HG02571 (cell line): ENCODE measurements at regions not wholly inside any gene's neighbourhood (a gene's known extent, or its start where the extent isn't known, plus 50 kb on each side); places are given as distances from the start of the nearest gene placed in this dataset.
"Not testable (repeated sequence)": the region's sequence is repeated elsewhere in the genome, so short reads cannot be mapped to it uniquely, and the experiment has no call there.

Experiments used
- ATAC-seq: cut with Tn5 transposase; IDR thresholded peaks from one replicate; pipeline ENCODE4 v1.9.1; 2021; ENCODE audit warnings: mild to moderate bottlenecking, moderate library complexity; ENCODE audit not compliant: unreplicated experiment

- no peak for ATAC-seq
Measured at GRCh38 chr10:8817299-8817698, 762.8 kb downstream of the GATA3 start.

DNA sequence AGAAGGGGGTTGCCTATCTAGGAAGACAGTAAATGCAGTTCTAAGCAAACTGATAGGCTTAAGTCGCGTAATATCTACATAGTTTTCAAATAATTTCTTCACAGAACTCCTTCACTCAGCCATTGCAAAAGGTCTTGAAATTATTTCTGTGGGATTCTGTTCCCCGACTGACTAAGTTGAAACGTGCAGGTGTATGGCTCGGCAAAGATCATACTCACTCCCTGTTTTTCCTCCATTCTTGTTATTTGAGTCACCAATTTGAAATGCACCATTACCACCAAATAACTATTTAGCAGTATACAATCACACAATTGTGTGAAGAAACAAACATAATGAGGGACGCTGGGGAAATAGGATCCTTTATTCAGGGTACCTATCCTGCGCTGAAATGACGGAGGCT is 771.1 kb downstream of the GATA3 start:
- no peak for ATAC-seq

- no peak for ATAC-seq
Measured at GRCh38 chr10:8829592-8829991, 775.1 kb downstream of the GATA3 start.

- ATAC-seq: no peak
Measured at GRCh38 chr10:8830048-8830447, 775.6 kb downstream of the GATA3 start.

DNA sequence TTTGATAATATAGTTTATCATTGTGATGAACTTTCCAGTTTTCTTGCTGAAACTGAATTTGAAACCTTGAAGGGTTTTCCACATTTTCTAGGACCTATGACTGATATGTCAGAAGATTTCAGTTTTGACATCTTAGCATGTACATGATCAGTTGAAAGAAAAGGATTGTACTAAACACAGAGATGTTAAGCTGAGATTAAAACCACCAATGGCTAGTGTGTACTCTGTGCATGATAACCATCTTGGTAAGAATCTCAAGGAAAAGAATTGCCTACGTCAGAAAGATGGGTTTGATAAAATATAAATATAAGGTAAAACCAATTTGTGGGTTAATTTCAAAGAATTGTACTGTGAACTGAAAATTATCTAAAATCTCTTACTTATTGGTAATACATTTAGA is 776.4 kb downstream of the GATA3 start:
- ATAC-seq: no peak

DNA sequence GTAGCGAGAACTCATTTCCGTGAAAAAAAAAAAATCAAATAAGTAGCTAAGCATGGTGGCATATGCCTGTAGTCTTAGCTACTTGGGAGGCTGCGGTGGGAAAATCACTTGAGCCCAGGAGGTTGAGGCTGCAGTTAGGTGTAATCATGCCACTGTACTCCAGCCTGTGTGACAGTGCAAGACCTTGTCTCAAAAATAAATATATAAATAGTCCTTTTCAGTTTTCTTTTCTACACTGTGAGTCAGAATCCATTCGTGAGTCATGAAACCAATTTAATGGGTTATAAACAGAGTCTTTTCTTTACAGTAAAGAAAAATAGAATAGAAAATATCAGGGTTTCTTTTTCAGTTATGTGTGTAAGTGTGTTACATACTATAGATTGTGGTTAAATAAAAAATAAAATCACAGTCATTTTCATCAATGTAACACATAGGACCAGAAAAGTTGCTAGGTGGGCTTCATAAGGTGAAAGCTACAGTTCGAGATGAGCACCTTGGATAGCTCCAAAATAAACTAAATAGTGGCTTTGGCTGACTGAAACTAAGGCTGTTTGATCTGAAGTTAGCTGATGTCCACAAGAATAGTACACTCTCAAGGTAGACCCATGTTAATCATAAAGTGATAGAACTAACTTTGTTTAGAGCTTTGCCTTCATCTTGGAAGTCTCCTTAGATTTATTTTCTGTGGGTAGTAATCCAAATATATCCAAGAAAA is 781.1 kb downstream of the GATA3 start:
- ATAC-seq: no peak

GRCh38 chr10:8840356-8840755 is 785.9 kb downstream of the GATA3 start:
- ATAC-seq: no peak

- no peak for ATAC-seq
Measured at GRCh38 chr10:8844141-8844540, 789.7 kb downstream of the GATA3 start.

DNA sequence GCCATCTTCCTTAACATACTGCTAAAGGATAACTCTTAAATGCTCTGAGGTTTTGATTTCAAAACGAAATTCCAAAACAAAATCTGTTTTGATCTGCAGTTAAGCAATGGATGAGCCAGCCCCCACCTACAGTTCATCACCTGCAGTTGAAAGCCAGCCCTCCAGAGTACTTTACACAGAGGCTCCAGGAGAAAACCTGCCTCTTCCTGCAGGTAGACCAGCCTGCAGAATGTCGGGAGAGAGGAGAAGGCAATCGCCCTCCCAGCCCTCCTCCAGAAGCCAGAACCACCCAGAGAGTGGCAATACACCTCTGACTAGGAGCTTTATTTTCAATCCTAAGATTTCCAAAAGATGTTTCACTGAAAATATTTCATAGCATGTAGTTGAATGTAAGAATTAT is 798.1 kb downstream of the GATA3 start:
- ATAC-seq: no peak

DNA sequence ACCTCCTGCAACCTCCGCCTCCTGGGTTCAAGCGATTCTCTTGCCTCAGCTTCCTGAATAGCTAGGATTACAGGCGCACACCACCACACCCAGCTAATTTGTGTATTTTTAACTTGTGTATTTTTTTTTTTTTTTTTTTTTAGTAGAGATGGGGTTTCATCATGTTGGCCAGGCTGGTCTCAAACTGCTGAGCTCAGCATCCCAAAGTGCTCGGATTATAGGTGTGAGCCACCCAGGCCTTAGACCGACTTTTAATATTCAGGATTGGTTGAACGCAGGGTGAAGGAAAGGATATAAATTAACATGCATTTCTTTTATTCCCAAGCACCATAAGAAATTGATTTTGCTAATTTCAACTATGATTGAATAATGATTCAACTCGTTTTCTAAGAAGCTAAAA is 798.6 kb downstream of the GATA3 start:
- no peak for ATAC-seq

DNA sequence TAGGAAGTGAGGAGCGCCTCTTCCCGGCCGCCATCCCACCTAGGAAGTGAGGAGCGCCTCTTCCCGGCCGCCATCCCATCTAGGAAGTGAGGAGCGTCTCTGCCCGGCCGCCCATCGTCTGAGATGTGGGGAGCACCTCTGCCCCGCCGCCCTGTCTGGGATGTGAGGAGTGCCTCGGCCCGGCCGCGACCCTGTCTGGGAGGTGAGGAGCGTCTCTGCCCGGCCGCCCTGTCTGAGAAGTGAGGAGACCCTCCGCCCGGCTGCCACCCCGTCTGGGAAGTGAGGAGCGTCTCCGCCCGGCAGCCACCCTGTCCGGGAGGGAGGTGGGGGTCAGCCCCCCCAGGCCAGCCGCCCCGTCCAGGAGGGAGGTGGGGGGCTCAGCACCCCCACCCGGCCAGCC is 814.4 kb downstream of the GATA3 start:
- not testable (repeated sequence) for ATAC-seq

- ATAC-seq: no peak
Measured at GRCh38 chr10:8873310-8873709, 818.8 kb downstream of the GATA3 start.

DNA sequence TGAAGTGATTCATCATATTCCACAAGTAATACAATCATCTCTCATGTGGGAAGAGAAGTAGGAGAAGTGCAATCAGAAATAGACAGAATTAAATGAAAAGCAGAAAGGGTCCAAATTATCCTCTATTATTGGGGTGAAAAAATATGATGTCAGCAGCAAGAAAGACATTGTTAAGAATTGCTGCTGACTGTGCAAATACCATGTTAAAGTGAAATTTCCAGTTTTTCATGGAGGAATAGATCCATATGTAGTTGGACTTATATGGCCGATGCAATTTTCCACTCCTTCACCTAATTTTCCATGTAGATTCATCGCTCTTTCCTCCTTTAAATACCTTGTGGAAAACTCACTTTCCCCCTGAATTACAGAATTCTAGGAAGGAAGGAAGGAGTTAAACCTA is 819.8 kb downstream of the GATA3 start:
- no peak for ATAC-seq

- ATAC-seq: no peak
Measured at GRCh38 chr10:8874972-8875371, 820.5 kb downstream of the GATA3 start.

DNA sequence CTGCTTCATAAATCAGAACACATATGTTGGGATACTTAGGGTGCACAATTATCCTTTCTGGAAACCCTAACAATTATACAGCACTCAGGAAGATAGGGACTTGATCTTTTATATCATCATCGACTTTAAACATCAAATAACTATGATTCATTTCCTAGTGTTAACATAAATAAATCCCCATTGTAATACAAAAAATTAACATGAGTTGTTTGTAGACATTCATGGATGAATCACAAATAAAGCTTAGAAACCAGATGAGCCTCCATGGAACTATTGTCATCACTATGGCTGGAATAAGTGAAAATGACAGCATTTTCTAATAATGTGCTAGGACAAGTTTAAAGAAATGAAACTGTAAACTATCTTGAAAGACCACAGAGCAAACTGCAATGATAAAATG is 821.7 kb downstream of the GATA3 start:
- no peak for ATAC-seq

GRCh38 chr10:8889538-8889937 is 835.0 kb downstream of the GATA3 start:
- no peak for ATAC-seq

GRCh38 chr10:8893102-8893501 is 838.6 kb downstream of the GATA3 start:
- no peak for ATAC-seq

GRCh38 chr10:8894148-8894547 is 839.7 kb downstream of the GATA3 start:
- no peak for ATAC-seq

- no peak for ATAC-seq
Measured at GRCh38 chr10:8897769-8898168, 843.3 kb downstream of the GATA3 start.

- ATAC-seq: no peak
Measured at GRCh38 chr10:8898745-8899330, 844.4 kb downstream of the GATA3 start.

DNA sequence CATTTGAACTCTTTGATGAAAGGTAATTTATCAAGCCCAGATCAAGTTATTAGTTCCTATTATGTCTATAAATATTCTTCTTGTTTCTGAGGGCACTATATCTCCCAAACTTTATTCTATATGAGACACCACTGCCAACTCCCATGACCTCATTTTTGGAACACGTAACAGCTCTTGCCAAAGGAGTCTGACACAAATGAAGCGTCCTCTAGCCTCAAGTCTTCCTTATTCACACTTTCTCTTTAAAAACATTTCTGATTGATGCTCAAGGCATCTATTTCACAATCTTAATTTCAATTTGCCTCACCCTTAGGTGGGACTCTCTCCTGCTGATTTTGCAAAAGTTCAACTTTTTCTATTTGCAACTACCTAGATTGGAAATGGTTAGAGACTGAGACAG is 848.4 kb downstream of the GATA3 start:
- no peak for ATAC-seq

DNA sequence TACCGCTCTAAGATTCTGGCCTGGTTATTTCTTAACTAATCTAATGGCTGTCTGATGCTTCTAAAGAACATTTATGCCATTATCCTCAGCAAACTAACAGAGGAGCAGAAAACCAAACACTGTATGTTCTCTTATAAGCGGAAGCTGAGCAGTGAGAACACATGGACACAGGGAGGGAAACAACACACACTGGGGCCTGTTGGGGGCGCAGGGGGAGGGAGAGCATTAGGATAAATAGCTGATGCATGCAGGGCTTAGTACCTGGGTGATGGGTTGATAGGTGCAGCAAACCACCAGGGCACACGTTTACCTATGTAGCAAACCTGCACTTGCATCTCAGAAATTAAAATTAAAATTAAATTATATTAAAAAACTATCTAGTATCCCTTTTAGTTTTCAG is 853.5 kb downstream of the GATA3 start:
- no peak for ATAC-seq

- no peak for ATAC-seq
Measured at GRCh38 chr10:8910314-8910713, 855.8 kb downstream of the GATA3 start.
